ENCODE measurements at regions not wholly inside any gene's neighbourhood (a gene's known extent, or its start where the extent isn't known, plus 50 kb on each side); places are given as distances from the start of the nearest gene placed in this dataset.

DNA sequence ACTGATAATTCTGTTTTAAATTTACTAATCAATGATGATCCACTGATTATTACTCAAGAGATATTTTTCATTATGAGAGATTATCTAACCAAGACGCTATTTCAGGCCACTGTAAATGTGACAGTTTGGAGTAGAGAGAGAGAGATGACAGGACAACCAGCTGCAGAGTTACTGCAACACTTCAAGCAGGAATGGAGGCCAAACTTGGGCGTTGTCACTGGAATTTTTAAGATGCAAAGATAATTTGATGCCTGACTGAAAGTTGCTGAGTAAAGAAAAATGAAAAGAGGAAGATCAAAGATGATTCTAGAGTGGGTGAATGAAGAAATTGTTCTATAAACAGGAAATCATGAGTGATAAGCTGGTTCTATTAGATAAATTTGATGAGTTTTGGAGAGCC is 1302.1 kb upstream of the TMEFF2 start:
- DNase-seq (ENCODE audit: low spot score), result no peak
- H3K4me3 ChIP-seq (ENCODE audit: low read depth, low read length, poor library complexity, severe bottlenecking), result no peak overlapping the region
- ChIA-PET POLR2A (ENCODE audit: low non-redundant PET) (no interaction called here), CTCF (no interaction called here)
- H3K27me3 ChIP-seq (replicated peaks; ENCODE audit: insufficient read depth, low read depth, low read length, poor library complexity), result no peaks in the 10 kb centered on the region
- BruUV-seq (replicated peaks), result no TSS peak
- H3K9me3 ChIP-seq (ENCODE audit: low read depth, low read length, poor library complexity, severe bottlenecking), result no peaks in the 10 kb centered on the region
- no peaks in the 10 kb centered on the region for H3K36me3 ChIP-seq (ENCODE audit: insufficient read depth, low read length, poor library complexity, severe bottlenecking)
- no peaks in the 10 kb centered on the region for H3K4me1 ChIP-seq (ENCODE audit: insufficient read depth, low read length, poor library complexity, severe bottlenecking)
- no peak overlapping the region for H3K27ac ChIP-seq (ENCODE audit: low read depth, low read length, poor library complexity, severe bottlenecking)
- no peak for TF ChIP-seq EZH2 (IDR thresholded peaks at IDR 0.05; ENCODE audit: borderline replicate concordance, low read depth, low read length, poor library complexity, severe bottlenecking)
- TF ChIP-seq, protein P1, sequence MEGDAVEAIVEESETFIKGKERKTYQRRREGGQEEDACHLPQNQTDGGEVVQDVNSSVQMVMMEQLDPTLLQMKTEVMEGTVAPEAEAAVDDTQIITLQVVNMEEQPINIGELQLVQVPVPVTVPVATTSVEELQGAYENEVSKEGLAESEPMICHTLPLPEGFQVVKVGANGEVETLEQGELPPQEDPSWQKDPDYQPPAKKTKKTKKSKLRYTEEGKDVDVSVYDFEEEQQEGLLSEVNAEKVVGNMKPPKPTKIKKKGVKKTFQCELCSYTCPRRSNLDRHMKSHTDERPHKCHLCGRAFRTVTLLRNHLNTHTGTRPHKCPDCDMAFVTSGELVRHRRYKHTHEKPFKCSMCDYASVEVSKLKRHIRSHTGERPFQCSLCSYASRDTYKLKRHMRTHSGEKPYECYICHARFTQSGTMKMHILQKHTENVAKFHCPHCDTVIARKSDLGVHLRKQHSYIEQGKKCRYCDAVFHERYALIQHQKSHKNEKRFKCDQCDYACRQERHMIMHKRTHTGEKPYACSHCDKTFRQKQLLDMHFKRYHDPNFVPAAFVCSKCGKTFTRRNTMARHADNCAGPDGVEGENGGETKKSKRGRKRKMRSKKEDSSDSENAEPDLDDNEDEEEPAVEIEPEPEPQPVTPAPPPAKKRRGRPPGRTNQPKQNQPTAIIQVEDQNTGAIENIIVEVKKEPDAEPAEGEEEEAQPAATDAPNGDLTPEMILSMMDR (conservative IDR thresholded peaks at IDR 0.05; ENCODE audit: low read depth, low read length), result no peak
- intact Hi-C loops (cut with micrococcal nuclease; ENCODE audit: unreplicated experiment), result no loop called here

DNA sequence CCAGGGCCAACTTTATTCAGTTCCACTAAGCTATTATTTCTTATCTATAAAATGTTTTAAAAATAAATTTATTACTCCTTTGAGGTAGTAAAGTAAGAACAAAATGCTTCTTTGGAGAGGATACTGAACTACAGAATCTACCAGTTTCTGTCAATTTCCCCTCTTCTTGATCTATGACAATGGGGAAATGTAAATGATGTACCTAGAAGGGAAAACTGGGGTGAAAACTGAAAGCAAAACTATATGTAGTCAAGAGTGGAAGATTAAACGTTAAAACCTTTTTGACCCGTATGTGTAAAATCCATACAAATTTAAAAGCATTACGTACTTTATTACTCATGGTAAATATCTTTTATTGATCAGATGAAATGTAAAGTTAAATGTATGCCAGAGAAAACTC is 1287.8 kb upstream of the TMEFF2 start:
- H3K4me3 ChIP-seq (ENCODE audit: low read depth, low read length, poor library complexity, severe bottlenecking), result no peak overlapping the region
- H3K9me3 ChIP-seq (ENCODE audit: low read depth, low read length, poor library complexity, severe bottlenecking), result no peaks in the 10 kb centered on the region
- ChIA-PET POLR2A (ENCODE audit: low non-redundant PET) (interaction anchor here (0.6 kb wide), 1 partner anchor 549 kb away, joined by 3 read pairs; no protein-coding TSS in a partner anchor), CTCF (no interaction called here)
- intact Hi-C loops (cut with micrococcal nuclease; ENCODE audit: unreplicated experiment), result no loop called here
- no peaks in the 10 kb centered on the region for H3K36me3 ChIP-seq (ENCODE audit: insufficient read depth, low read length, poor library complexity, severe bottlenecking)
- DNase-seq (ENCODE audit: low spot score), result no peak
- BruUV-seq (replicated peaks), result no TSS peak
- TF ChIP-seq EZH2 (IDR thresholded peaks at IDR 0.05; ENCODE audit: borderline replicate concordance, low read depth, low read length, poor library complexity, severe bottlenecking), result no peak
- TF ChIP-seq, protein P1 (conservative IDR thresholded peaks at IDR 0.05; ENCODE audit: low read depth, low read length), result no peak
- H3K27me3 ChIP-seq (replicated peaks; ENCODE audit: insufficient read depth, low read depth, low read length, poor library complexity), result no peaks in the 10 kb centered on the region
- no peaks in the 10 kb centered on the region for H3K4me1 ChIP-seq (ENCODE audit: insufficient read depth, low read length, poor library complexity, severe bottlenecking)
- no peak overlapping the region for H3K27ac ChIP-seq (ENCODE audit: low read depth, low read length, poor library complexity, severe bottlenecking)

DNA sequence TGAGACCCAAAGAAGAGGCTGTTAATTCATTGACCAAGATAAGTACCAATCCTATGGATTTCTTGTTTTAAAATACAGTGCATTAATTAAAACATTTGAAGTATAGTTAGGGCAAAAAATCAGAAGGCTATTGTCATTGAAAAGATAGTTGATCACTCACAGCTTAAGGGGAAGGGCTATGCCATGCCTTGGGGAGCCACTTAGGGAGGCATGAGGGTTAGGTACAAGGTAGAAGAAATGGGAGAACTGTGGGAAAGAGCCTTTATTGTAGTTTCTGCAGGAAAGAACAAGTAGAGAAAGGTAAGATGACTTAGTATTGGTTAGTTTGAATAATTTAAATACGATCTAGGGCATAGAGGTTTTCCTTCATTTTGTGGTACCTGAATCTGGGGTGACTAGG is 1285.5 kb upstream of the TMEFF2 start:
- POLR2A ChIA-PET (ENCODE audit: low non-redundant PET), result interaction anchor here (0.6 kb wide), 1 partner anchor 204 kb away, joined by 5 read pairs; no protein-coding TSS in a partner anchor
- no peaks in the 10 kb centered on the region for H3K4me1 ChIP-seq (ENCODE audit: insufficient read depth, low read length, poor library complexity, severe bottlenecking)
- intact Hi-C loops (cut with micrococcal nuclease; ENCODE audit: unreplicated experiment), result no loop called here
- H3K4me3 ChIP-seq (ENCODE audit: low read depth, low read length, poor library complexity, severe bottlenecking), result no peak overlapping the region
- no peaks in the 10 kb centered on the region for H3K9me3 ChIP-seq (ENCODE audit: low read depth, low read length, poor library complexity, severe bottlenecking)
- H3K27ac ChIP-seq (ENCODE audit: low read depth, low read length, poor library complexity, severe bottlenecking), result no peak overlapping the region
- TF ChIP-seq EZH2 (IDR thresholded peaks at IDR 0.05; ENCODE audit: borderline replicate concordance, low read depth, low read length, poor library complexity, severe bottlenecking), result no peak
- TF ChIP-seq, protein P1 (conservative IDR thresholded peaks at IDR 0.05; ENCODE audit: low read depth, low read length), result no peak
- H3K36me3 ChIP-seq (ENCODE audit: insufficient read depth, low read length, poor library complexity, severe bottlenecking), result no peaks in the 10 kb centered on the region
- no peak for DNase-seq (ENCODE audit: low spot score)
- H3K27me3 ChIP-seq (replicated peaks; ENCODE audit: insufficient read depth, low read depth, low read length, poor library complexity), result no peaks in the 10 kb centered on the region
- CTCF ChIA-PET, result no interaction called here
- no TSS peak for BruUV-seq (replicated peaks)
